Skeletal muscle cell (primary cell): ENCODE measurements at regions not wholly inside any gene's neighbourhood (a gene's known extent, or its start where the extent isn't known, plus 50 kb on each side); places are given as distances from the start of the nearest gene placed in this dataset.
"Not testable (repeated sequence)": the region's sequence is repeated elsewhere in the genome, so short reads cannot be mapped to it uniquely, and the experiment has no call there.

Experiments used
- DNase-seq: peaks from one replicate; pipeline ENCODE4 v3.0.0-alpha.2; 2010; ENCODE audit warnings: low read depth
- H3K4me3 ChIP-seq: 2 replicates; pipeline ENCODE4 v1.5.1; 2011; ENCODE audit warnings: low read depth, mild to moderate bottlenecking, control low read depth, low read length, moderate library complexity

GRCh38 chr2:122680662-122681061, 925.2 kb downstream of the TSN start:
- no peak overlapping the region for H3K4me3 ChIP-seq
- DNase-seq, result no peak

GRCh38 chr2:122681626-122682025, 926.2 kb downstream of the TSN start:
- no peak for DNase-seq

GRCh38 chr2:122682356-122682755, 926.9 kb downstream of the TSN start:
- no peak for DNase-seq
- H3K4me3 ChIP-seq, result no peak overlapping the region

More at GRCh38 chr2:122681626-122682025, 926.2 kb downstream of the TSN start:
- no peak overlapping the region for H3K4me3 ChIP-seq

- DNase-seq, result no peak
- no peak overlapping the region for H3K4me3 ChIP-seq
Measured at GRCh38 chr2:122683018-122683417, 927.6 kb downstream of the TSN start.

- no peak overlapping the region for H3K4me3 ChIP-seq
- DNase-seq, result no peak
Measured at GRCh38 chr2:122692400-122693083, 937.1 kb downstream of the TSN start.

GRCh38 chr2:122697415-122697814, 942.0 kb downstream of the TSN start:
- DNase-seq, result no peak
- no peak overlapping the region for H3K4me3 ChIP-seq

- no peak for DNase-seq
- no peak overlapping the region for H3K4me3 ChIP-seq
Measured at GRCh38 chr2:122703676-122704075, 948.2 kb downstream of the TSN start.

- DNase-seq, result no peak
- no peak overlapping the region for H3K4me3 ChIP-seq
Measured at GRCh38 chr2:122704109-122704563, 948.7 kb downstream of the TSN start.

- H3K4me3 ChIP-seq, result no peak overlapping the region
- no peak for DNase-seq
Measured at GRCh38 chr2:122705746-122706145, 950.3 kb downstream of the TSN start.

- no peak overlapping the region for H3K4me3 ChIP-seq
- DNase-seq, result no peak
Measured at GRCh38 chr2:122706757-122707223, 951.3 kb downstream of the TSN start.

- H3K4me3 ChIP-seq, result no peak overlapping the region
- DNase-seq, result no peak
Measured at GRCh38 chr2:122707224-122707824, 951.9 kb downstream of the TSN start.

- no peak overlapping the region for H3K4me3 ChIP-seq
- DNase-seq, result no peak
Measured at GRCh38 chr2:122710049-122710448, 954.6 kb downstream of the TSN start.

- DNase-seq, result no peak
- no peak overlapping the region for H3K4me3 ChIP-seq
Measured at GRCh38 chr2:122713800-122714199, 958.3 kb downstream of the TSN start.

GRCh38 chr2:122720822-122721221, 965.4 kb downstream of the TSN start:
- DNase-seq, H3K4me3 ChIP-seq: not testable (repeated sequence)

- H3K4me3 ChIP-seq, result no peak overlapping the region
- DNase-seq, result peak; percentile 31
Measured at GRCh38 chr2:122734766-122735424, 979.4 kb downstream of the TSN start.

- DNase-seq, result peak; percentile 12
Measured at GRCh38 chr2:122736279-122736678, 980.8 kb downstream of the TSN start.

GRCh38 chr2:122737429-122738077, 982.1 kb downstream of the TSN start:
- DNase-seq, result peak; percentile 15
- H3K4me3 ChIP-seq, result no peak overlapping the region

More at GRCh38 chr2:122736279-122736678, 980.8 kb downstream of the TSN start:
- H3K4me3 ChIP-seq, result no peak overlapping the region

- no peak for DNase-seq
- H3K4me3 ChIP-seq, result no peak overlapping the region
Measured at GRCh38 chr2:122739732-122740593, 984.5 kb downstream of the TSN start.

- DNase-seq, result no peak
- no peak overlapping the region for H3K4me3 ChIP-seq
Measured at GRCh38 chr2:122740594-122740948, 985.1 kb downstream of the TSN start.
